Panc1 (cell line): ENCODE measurements at regions not wholly inside any gene's neighbourhood (a gene's known extent, or its start where the extent isn't known, plus 50 kb on each side); places are given as distances from the start of the nearest gene placed in this dataset.

Experiments used
- ATAC-seq: fragments of 200-7000 bp; cut with Tn5 transposase; 2 replicates; pipeline ENCODE4 v1.9.1; 2020; ENCODE audit warnings: mild to moderate bottlenecking, moderate library complexity
- BruUV-seq: library from RNA; stranded (reverse); fragments of 400-500 nt; replicated peaks from 2 replicates; lab custom pipeline; 2021; lab: Mats Ljungman, UMichigan
- CTCF ChIA-PET: fragments of 300-600 bp; sonication (Branson Sonifier 250); formaldehyde crosslinking; loops from one replicate; lab custom pipeline; 2022; ENCODE audit warnings: antibody characterized with exemption; lab: Charles Lee
- POLR2A ChIA-PET: fragments of 300-600 bp; sonication (Branson Sonifier 250); formaldehyde crosslinking; loops from one replicate; lab custom pipeline; 2022; ENCODE audit warnings: antibody characterized with exemption; lab: Charles Lee
- DNase-seq: peaks from one replicate; pipeline ENCODE4 v3.0.0-alpha.2; 2010; ENCODE audit warnings: low read depth, low spot score
- H3K27ac ChIP-seq: 2 replicates; pipeline ENCODE4 v1.5.1; 2011; ENCODE audit warnings: mild to moderate bottlenecking, low read length, inconsistent platforms
- H3K27me3 ChIP-seq: fragments of 200-500 bp; sonication (Bioruptor generic); 2 replicates; pipeline ENCODE4 v1.6.0; 2014; ENCODE audit warnings: low read length, inconsistent platforms; ENCODE audit not compliant: control insufficient read depth, insufficient read depth
- H3K36me3 ChIP-seq: fragments of 200-500 bp; sonication (Bioruptor generic); 2 replicates; pipeline ENCODE4 v1.5.1; 2014; ENCODE audit warnings: inconsistent platforms, mild to moderate bottlenecking, low read length, moderate library complexity; ENCODE audit not compliant: control insufficient read depth, insufficient read depth
- H3K4me1 ChIP-seq: 2 replicates; pipeline ENCODE4 v1.5.1; 2011; ENCODE audit warnings: inconsistent platforms, mild to moderate bottlenecking, low read length, moderate library complexity; ENCODE audit not compliant: control insufficient read depth, insufficient read depth
- H3K4me3 ChIP-seq, 2 experiments: 2 replicates each; pipeline ENCODE4 v1.5.1; 2011 to 2012; ENCODE audit warnings: low read depth in 2 of 2, low read length in 2 of 2, mild to moderate bottlenecking in 2 of 2, inconsistent platforms in 1 of 2, moderate library complexity in 1 of 2
- H3K9me3 ChIP-seq: fragments of 200-500 bp; sonication (Bioruptor generic); 2 replicates; pipeline ENCODE4 v1.5.1; 2014; ENCODE audit warnings: low read depth, mild to moderate bottlenecking, inconsistent platforms, low read length, moderate library complexity; ENCODE audit not compliant: control insufficient read depth, insufficient read depth
- CTCF ChIP-seq: fragments of 450-650 bp; IDR thresholded peaks from 2 replicates; pipeline ENCODE4 v1.5.1; 2017; ENCODE audit warnings: mild to moderate bottlenecking
- POLR2AphosphoS5 ChIP-seq: IDR thresholded peaks from 2 replicates; pipeline ENCODE4 v1.6.1; 2012; ENCODE audit warnings: mild to moderate bottlenecking, low read depth, low read length, moderate library complexity
- REST ChIP-seq, 2 experiments: IDR thresholded peaks; 2 replicates each; pipeline ENCODE4 v1.6.1; 2011 to 2012; ENCODE audit warnings: low read depth in 2 of 2, control low read depth in 1 of 2, low read length in 1 of 2, mild to moderate bottlenecking in 1 of 2, moderate library complexity in 1 of 2; ENCODE audit not compliant: insufficient read depth in 1 of 2
- SIN3A ChIP-seq: IDR thresholded peaks from 2 replicates; pipeline ENCODE4 v1.6.1; 2012; ENCODE audit warnings: low read depth, mild to moderate bottlenecking, low read length, moderate library complexity, borderline replicate concordance; ENCODE audit not compliant: insufficient read depth
- TCF7L2 ChIP-seq: IDR thresholded peaks from 2 replicates; pipeline ENCODE4 v1.6.1; 2011; ENCODE audit warnings: mild to moderate bottlenecking, low read depth, low read length, inconsistent platforms
- in situ Hi-C: cut with HindIII; loops from 2 replicates; pipeline ENCODE4 v1.10.0; 2016; ENCODE audit warnings: low sequenced_read_pairs, low pct_unique_long_range_greater_than_20kb
- intact Hi-C: fragments of 100-400 bp; cut with micrococcal nuclease; formaldehyde crosslinking; loops from one replicate; pipeline ENCODE4 v1.10.0; 2022; ENCODE audit not compliant: unreplicated experiment

- intact Hi-C loops, result no loop called here
- ChIA-PET CTCF (no interaction called here), POLR2A (no interaction called here)
- no peaks in the 10 kb centered on the region for H3K36me3 ChIP-seq
- H3K9me3 ChIP-seq, result no peaks in the 10 kb centered on the region
- ATAC-seq, result no peak
- no peaks in the 10 kb centered on the region for H3K27me3 ChIP-seq
- no peak for TF ChIP-seq TCF7L2
- no peak for TF ChIP-seq REST (IDR thresholded peaks at IDR 0.05; ENCODE audit: insufficient read depth in 1 of 2, low read depth in 2 of 2, low read length in 1 of 2)
- no peak for TF ChIP-seq CTCF
- TF ChIP-seq POLR2AphosphoS5, result no peak
- no peak for TF ChIP-seq SIN3A
- H3K4me1 ChIP-seq, result no peaks in the 10 kb centered on the region
- in situ Hi-C loops, result no loop called here
- BruUV-seq, result no TSS peak
- no peak for DNase-seq
- no peak overlapping the region for H3K4me3 ChIP-seq
- no peak overlapping the region for H3K27ac ChIP-seq
Measured at GRCh38 chr19:31613683-31614219, 264.5 kb upstream of the TSHZ3 start.

GRCh38 chr19:31616031-31616430 is 266.8 kb upstream of the TSHZ3 start:
- TF ChIP-seq TCF7L2 (no peak), SIN3A (no peak), CTCF (no peak), REST (IDR thresholded peaks at IDR 0.05; ENCODE audit: insufficient read depth in 1 of 2, low read depth in 2 of 2, low read length in 1 of 2) (no peak), POLR2AphosphoS5 (no peak)
- Histone ChIP-seq H3K27ac (no peak overlapping the region), H3K36me3 (no peaks in the 10 kb centered on the region), H3K9me3 (no peaks in the 10 kb centered on the region), H3K27me3 (no peaks in the 10 kb centered on the region), H3K4me1 (no peaks in the 10 kb centered on the region), H3K4me3 (no peak overlapping the region)
- in situ Hi-C loops (no loop called here), intact Hi-C loops (no loop called here)
- ATAC-seq, result no peak
- no TSS peak for BruUV-seq
- no peak for DNase-seq
- ChIA-PET POLR2A (no interaction called here), CTCF (no interaction called here)
